GM12865 (cell line): ENCODE measurements at regions not wholly inside any gene's neighbourhood (a gene's known extent, or its start where the extent isn't known, plus 50 kb on each side); places are given as distances from the start of the nearest gene placed in this dataset.
"Not testable (repeated sequence)": the region's sequence is repeated elsewhere in the genome, so short reads cannot be mapped to it uniquely, and the experiment has no call there.

Source experiments
- DNase-seq: peaks from one replicate; pipeline ENCODE4 v3.0.0; 2010; ENCODE audit warnings: low read depth
- H3K4me3 ChIP-seq: 2 replicates; pipeline ENCODE4 v1.5.1; 2011; ENCODE audit warnings: mild to moderate bottlenecking, low read depth, low read length, control low read depth
- TF ChIP-seq, protein P1 (sequence below): IDR thresholded peaks from 2 replicates; pipeline ENCODE4 v1.5.1; 2011; ENCODE audit warnings: low read length, control low read depth, low read depth, inconsistent platforms; ENCODE audit not compliant: insufficient read depth; ENCODE audit errors: missing control alignments

DNA sequence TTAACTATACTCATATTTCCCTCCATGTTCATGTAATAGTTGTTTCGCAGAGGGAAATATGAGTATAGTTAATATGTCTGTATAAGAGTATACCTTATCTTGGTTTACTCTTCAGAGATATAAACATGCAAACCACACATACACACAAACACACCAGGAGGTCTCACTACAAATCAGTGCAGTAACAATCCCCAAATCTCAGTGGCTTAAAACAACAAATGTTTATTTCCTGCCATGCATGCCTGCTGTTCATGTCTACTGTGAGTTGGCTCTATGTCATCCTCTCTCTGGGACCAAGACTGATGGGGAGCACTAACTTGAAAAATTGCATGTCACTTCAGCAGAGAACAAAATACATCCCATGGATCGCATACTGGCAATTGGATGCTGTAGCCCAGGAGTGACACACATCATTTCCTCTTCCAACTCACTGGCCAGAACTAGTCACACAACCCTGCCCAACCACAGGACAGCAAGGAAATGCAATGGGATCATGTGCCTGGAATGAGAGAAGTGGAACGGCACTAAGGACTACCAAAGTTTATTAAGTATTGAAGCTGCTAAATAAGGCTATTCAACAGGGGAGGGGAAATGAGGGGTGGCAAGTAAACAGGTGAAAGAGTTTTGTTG is 89.0 kb upstream of the DTNBP1 start:
- no peak for DNase-seq
- H3K4me3 ChIP-seq: no peak overlapping the region
- TF ChIP-seq, protein P1, sequence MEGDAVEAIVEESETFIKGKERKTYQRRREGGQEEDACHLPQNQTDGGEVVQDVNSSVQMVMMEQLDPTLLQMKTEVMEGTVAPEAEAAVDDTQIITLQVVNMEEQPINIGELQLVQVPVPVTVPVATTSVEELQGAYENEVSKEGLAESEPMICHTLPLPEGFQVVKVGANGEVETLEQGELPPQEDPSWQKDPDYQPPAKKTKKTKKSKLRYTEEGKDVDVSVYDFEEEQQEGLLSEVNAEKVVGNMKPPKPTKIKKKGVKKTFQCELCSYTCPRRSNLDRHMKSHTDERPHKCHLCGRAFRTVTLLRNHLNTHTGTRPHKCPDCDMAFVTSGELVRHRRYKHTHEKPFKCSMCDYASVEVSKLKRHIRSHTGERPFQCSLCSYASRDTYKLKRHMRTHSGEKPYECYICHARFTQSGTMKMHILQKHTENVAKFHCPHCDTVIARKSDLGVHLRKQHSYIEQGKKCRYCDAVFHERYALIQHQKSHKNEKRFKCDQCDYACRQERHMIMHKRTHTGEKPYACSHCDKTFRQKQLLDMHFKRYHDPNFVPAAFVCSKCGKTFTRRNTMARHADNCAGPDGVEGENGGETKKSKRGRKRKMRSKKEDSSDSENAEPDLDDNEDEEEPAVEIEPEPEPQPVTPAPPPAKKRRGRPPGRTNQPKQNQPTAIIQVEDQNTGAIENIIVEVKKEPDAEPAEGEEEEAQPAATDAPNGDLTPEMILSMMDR: no peak

DNA sequence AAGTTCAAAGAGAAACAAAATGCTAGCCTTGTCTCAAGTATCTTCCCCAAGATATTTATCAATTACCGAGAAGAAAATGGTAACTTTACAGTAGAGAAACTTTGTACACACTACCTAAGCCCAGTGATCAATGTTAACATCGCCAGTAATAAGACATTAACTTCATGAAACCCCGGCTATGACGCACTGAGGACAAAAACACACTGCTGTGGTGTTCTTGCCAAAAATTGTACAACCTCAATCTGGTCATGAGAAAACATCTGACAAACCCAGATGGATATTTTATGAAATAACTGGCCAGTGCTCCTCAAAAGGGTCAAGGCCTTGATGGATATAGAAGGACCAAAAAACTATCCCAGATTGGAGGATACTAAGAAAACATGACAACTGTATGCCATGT is 85.5 kb upstream of the DTNBP1 start:
- DNase-seq: no peak
- TF ChIP-seq, protein P1: no peak
- no peak overlapping the region for H3K4me3 ChIP-seq

DNA sequence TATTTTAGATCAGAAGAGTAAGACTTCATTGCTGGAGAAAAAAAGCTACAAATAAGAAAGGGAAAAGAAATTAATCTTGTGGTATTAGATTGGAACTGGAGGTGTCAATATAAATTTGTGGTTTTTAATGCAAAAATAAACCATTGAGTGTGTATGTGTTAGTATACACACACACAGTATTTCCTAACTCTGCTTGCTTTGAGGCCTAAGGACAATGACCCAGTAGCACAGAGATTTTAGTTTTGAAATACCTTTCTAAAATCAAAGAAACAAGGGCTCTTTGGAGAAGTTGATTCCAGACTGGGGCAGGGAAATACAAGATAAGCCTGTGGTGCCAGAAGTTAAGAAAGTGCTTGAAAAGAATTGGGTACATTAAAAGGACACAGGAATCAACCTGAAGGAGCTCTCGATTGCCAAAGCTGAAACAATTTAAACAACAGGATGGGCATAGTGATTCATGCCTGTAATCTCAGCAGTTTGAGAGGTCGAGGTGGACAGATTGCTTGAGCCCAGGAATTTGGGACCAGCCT is 84.6 kb upstream of the DTNBP1 start:
- TF ChIP-seq, protein P1: no peak
- DNase-seq: no peak
- no peak overlapping the region for H3K4me3 ChIP-seq

DNA sequence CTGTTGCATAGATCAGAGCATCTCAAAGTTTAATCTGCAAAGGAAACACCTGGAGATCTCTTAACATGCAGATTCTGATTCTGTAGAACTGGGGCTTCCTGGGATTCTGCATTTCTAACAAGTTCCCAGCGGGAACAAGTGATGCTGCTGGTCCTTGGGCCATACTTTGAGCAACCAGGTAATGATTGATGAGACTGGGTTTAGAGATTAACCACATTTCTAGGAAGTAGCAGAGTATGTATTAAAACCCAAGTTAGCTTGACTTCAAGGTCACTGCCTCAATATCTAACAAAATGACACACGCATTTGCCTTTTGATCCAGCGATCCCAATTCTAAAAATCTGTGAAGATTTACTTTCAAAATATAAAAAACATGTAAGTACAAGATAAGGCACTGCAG is 83.0 kb upstream of the DTNBP1 start:
- no peak for DNase-seq
- TF ChIP-seq, protein P1: no peak
- no peak overlapping the region for H3K4me3 ChIP-seq

DNA sequence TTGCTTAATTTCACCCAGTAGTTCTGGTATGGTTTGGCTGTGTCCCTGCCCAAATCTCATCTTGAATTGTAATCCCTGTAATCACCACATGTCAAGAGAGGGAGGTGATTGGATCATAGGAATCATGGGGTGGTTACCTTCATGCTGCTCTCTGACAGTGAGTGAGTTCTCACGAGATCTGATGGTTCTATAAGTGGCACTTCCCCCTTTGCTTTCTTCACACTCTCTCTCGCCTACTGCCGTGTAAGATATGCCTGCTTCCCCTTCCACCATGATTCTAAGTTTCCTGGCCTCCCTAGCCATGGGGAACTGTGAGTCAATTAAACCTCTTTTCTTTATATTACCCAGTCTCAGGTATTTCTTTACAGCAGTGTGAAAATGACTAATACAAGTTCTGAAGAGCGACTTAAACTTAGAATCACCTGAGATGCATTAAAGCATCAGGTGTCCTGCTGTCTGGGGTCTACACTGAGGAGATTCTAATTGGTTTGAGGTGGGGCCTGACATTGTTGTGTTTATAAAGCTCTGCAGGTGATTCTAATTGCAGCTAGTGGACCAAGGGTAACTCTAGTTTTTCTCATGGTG is 82.1 kb upstream of the DTNBP1 start:
- H3K4me3 ChIP-seq: no peak overlapping the region
- TF ChIP-seq, protein P1: no peak
- DNase-seq: peak; percentile 10

DNA sequence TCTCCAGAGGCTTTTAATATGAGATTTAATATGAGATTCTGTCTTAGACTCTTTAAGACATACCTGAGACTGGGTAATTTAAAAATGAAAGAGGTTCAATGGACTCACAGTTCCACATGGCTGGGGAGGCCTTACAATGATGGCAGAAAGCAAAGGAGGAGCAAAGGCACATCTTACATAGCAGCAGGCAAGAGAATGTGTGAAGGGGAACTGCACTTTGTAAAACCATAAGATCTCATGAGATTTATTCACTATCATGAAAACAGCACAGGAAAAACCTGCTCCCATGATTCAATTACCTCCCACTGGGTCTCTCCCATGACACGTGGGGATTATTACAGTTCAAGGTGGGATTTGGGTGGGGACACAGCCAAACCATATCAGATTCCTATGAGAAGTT is 79.2 kb upstream of the DTNBP1 start:
- not testable (repeated sequence) for DNase-seq, H3K4me3 ChIP-seq

DNA sequence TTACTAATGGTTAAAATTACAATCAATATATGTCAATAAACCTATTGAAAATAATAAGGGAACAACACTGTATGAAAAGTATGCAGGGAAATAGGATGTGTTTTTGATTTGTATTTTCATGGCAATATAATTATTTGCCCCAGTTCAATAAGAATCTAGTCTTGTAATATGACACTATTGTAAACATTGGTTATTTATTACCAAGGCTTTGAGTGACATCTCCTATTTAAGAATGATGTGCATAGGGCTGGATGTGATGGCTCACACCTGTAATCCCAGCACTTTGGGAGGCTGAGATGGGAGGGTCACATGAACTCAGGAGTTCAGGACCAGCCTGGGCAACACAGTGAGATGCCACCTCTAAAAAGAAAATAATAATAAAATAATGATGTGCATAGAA is 78.6 kb upstream of the DTNBP1 start:
- DNase-seq: no peak
- H3K4me3 ChIP-seq: no peak overlapping the region
- TF ChIP-seq, protein P1: no peak
